ENCODE measurements at regions not wholly inside any gene's neighbourhood (a gene's known extent, or its start where the extent isn't known, plus 50 kb on each side); places are given as distances from the start of the nearest gene placed in this dataset.

- no peak overlapping the region for H3K4me3 ChIP-seq (ENCODE audit: low read depth, low read length)
These were observed 77.7 kb upstream of the ZFP64 start for GRCh38 chr20:52269321-52269720.

GRCh38 chr20:52268184-52268749 is 76.7 kb upstream of the ZFP64 start:
- TF ChIP-seq, protein P1, sequence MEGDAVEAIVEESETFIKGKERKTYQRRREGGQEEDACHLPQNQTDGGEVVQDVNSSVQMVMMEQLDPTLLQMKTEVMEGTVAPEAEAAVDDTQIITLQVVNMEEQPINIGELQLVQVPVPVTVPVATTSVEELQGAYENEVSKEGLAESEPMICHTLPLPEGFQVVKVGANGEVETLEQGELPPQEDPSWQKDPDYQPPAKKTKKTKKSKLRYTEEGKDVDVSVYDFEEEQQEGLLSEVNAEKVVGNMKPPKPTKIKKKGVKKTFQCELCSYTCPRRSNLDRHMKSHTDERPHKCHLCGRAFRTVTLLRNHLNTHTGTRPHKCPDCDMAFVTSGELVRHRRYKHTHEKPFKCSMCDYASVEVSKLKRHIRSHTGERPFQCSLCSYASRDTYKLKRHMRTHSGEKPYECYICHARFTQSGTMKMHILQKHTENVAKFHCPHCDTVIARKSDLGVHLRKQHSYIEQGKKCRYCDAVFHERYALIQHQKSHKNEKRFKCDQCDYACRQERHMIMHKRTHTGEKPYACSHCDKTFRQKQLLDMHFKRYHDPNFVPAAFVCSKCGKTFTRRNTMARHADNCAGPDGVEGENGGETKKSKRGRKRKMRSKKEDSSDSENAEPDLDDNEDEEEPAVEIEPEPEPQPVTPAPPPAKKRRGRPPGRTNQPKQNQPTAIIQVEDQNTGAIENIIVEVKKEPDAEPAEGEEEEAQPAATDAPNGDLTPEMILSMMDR (IDR thresholded peaks at IDR 0.05; ENCODE audit: borderline replicate concordance, insufficient read depth, low read depth, low read length) = no peak
- H3K4me3 ChIP-seq (ENCODE audit: low read depth, low read length) = no peak overlapping the region

More at GRCh38 chr20:52269321-52269720, 77.7 kb upstream of the ZFP64 start:
- TF ChIP-seq, protein P1 (IDR thresholded peaks at IDR 0.05; ENCODE audit: borderline replicate concordance, insufficient read depth, low read depth, low read length) = no peak

GRCh38 chr20:52267418-52267817 is 75.8 kb upstream of the ZFP64 start:
- TF ChIP-seq, protein P1 (IDR thresholded peaks at IDR 0.05; ENCODE audit: borderline replicate concordance, insufficient read depth, low read depth, low read length) = no peak
- H3K4me3 ChIP-seq (ENCODE audit: low read depth, low read length) = no peak overlapping the region

GRCh38 chr20:52263757-52264156 is 72.2 kb upstream of the ZFP64 start:
- no peak overlapping the region for H3K4me3 ChIP-seq (ENCODE audit: low read depth, low read length)
- TF ChIP-seq, protein P1 (IDR thresholded peaks at IDR 0.05; ENCODE audit: borderline replicate concordance, insufficient read depth, low read depth, low read length) = no peak

GRCh38 chr20:52261792-52262191 is 70.2 kb upstream of the ZFP64 start:
- no peak overlapping the region for H3K4me3 ChIP-seq (ENCODE audit: low read depth, low read length)
- TF ChIP-seq, protein P1 (IDR thresholded peaks at IDR 0.05; ENCODE audit: borderline replicate concordance, insufficient read depth, low read depth, low read length) = no peak

GRCh38 chr20:52259295-52259694 is 67.7 kb upstream of the ZFP64 start:
- TF ChIP-seq, protein P1 (IDR thresholded peaks at IDR 0.05; ENCODE audit: borderline replicate concordance, insufficient read depth, low read depth, low read length) = no peak
- H3K4me3 ChIP-seq (ENCODE audit: low read depth, low read length) = no peak overlapping the region

DNA sequence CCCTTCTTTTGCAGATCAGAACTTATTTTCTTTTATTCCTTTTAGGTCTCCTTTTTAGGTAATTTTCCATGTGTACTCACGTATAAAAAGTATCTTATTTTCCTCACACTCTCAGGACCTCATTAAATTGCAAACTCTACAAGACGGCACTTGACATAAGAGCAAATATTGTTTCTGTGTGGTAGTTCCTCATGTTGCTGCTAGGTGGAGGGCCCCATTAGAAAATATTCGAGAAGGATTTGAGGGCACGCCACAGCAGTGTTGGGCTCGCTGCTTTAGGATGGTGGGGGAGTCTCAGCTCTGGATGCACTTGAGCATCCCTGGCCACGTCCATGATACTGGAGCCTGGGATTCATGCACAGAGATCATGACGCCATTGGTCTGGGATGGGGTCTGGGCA is 64.9 kb upstream of the ZFP64 start:
- TF ChIP-seq, protein P1 (IDR thresholded peaks at IDR 0.05; ENCODE audit: borderline replicate concordance, insufficient read depth, low read depth, low read length) = no peak

More for the DNA sequence above, 64.9 kb upstream of the ZFP64 start:
- no peak overlapping the region for H3K4me3 ChIP-seq (ENCODE audit: low read depth, low read length)

All from GM12875 (cell line).